ENCODE measurements at regions not wholly inside any gene's neighbourhood (a gene's known extent, or its start where the extent isn't known, plus 50 kb on each side); places are given as distances from the start of the nearest gene placed in this dataset.
"Not testable (repeated sequence)": the region's sequence is repeated elsewhere in the genome, so short reads cannot be mapped to it uniquely, and the experiment has no call there.

DNA sequence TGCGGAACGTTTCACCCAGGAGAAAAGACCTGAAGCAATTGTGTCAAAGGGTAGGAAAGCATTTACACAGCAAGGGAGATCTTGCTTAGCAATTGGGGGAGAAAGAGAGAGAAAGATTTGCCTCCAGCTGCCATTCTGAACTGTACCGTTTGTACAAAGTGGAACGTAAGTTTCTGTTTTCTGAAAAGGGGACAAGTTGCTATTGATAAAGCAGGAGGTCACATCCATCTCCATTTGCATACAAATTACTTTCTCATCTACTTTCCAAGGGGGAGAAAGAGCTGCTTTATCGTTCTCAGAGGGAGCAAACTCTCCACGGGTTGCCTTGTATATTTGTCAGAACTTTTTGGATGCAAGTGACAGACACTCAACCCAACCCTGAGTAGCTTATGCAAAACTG lies 92.0 kb upstream of the CARD11 start:
- TF ChIP-seq CTCF (IDR thresholded peaks at IDR 0.05; ENCODE audit: low read depth, low read length): no peak
- no peak for DNase-seq (ENCODE audit: low read depth in 2 of 2)
- no peak overlapping the region for H3K4me3 ChIP-seq (replicated peaks in 1 of 2; ENCODE audit: low read depth in 2 of 2, low read length in 2 of 2)

DNA sequence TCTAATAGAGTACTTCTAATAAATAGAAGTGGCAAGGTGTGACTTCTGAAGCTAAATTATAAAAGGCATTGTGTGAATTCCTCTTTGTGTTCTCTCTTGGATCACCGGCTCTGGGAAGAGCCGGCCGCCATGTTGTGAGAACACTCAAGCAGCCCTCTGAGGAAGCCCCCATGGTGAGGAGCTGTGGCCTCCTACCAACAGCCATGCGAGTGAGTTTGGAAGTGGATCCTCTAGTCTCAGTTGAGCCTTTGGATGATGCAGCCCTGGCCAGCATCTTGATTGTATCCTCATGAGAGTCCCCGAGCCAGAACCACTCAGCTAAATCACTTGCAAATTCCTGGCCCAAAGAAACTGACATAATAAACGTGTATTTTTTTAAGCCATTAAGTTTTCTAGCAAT lies 94.5 kb upstream of the CARD11 start:
- no peak for TF ChIP-seq CTCF (IDR thresholded peaks at IDR 0.05; ENCODE audit: low read depth, low read length)
- DNase-seq (ENCODE audit: low read depth in 2 of 2): no peak
- no peak overlapping the region for H3K4me3 ChIP-seq (replicated peaks in 1 of 2; ENCODE audit: low read depth in 2 of 2, low read length in 2 of 2)

- no peak overlapping the region for H3K4me3 ChIP-seq (replicated peaks in 1 of 2; ENCODE audit: low read depth in 2 of 2, low read length in 2 of 2)
- peak in 1 of 2 donors; percentile 3 for DNase-seq (ENCODE audit: low read depth in 2 of 2)
- no peak for TF ChIP-seq CTCF (IDR thresholded peaks at IDR 0.05; ENCODE audit: low read depth, low read length)
These were observed 95.3 kb upstream of the CARD11 start for GRCh38 chr7:3138997-3139396.

DNA sequence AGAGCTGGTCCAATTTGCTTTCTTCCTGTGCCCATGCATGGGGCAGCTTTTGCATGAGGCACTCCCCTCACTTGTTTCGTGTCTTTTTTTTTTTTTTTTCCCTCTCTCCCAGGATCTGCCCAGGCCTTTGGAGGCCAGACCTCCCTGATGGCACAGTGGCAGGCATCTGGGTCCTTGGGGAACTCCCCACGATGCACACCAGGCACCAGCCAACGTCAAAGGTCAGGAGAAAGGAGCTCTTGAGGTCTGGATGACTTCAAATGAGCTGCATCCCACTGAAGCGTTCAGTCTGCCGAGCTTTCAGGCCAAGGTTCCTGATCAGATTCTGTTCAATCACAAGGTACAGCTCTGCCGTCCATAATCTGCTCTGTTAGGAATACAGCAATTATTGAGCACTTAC lies 97.2 kb upstream of the CARD11 start:
- H3K4me3 ChIP-seq (replicated peaks in 1 of 2; ENCODE audit: low read depth in 2 of 2, low read length in 2 of 2): no peak overlapping the region
- no peak for TF ChIP-seq CTCF (IDR thresholded peaks at IDR 0.05; ENCODE audit: low read depth, low read length)
- DNase-seq (ENCODE audit: low read depth in 2 of 2): no peak

DNA sequence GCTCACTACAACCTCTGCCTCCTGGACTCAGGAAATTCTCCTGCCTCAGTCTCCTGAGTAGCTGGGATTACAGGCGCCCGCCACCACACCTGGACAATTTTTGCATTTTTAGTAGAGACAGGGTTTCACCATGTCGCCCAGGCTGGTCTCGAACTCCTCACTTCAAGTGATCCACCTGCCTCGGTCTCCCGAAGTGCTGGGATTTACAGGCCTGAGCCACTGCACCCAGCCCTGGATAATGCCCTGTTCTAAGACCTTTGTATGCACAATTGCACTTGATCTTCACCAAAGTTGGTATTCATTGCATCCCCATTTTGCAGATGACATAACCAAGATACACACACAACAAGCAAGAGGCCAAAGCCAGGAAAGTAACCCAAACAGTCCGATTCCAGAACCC lies 97.7 kb upstream of the CARD11 start:
- H3K4me3 ChIP-seq (replicated peaks in 1 of 2; ENCODE audit: low read depth in 2 of 2, low read length in 2 of 2): no peak overlapping the region
- no peak for DNase-seq (ENCODE audit: low read depth in 2 of 2)
- no peak for TF ChIP-seq CTCF (IDR thresholded peaks at IDR 0.05; ENCODE audit: low read depth, low read length)

- no peak for DNase-seq (ENCODE audit: low read depth in 2 of 2)
- TF ChIP-seq CTCF (IDR thresholded peaks at IDR 0.05; ENCODE audit: low read depth, low read length): no peak
These were observed 100.5 kb upstream of the CARD11 start for GRCh38 chr7:3143869-3144775.

GRCh38 chr7:3144776-3145125 lies 101.1 kb upstream of the CARD11 start:
- not testable (repeated sequence) for H3K4me3 ChIP-seq (replicated peaks in 1 of 2; ENCODE audit: low read depth in 2 of 2, low read length in 2 of 2); DNase-seq (ENCODE audit: low read depth in 2 of 2)

More at GRCh38 chr7:3143869-3144775, 100.5 kb upstream of the CARD11 start:
- H3K4me3 ChIP-seq (replicated peaks in 1 of 2; ENCODE audit: low read depth in 2 of 2, low read length in 2 of 2): no peak overlapping the region

Measured in cardiac fibroblast (primary cell).